Fibroblast of skin of abdomen (primary cell): ENCODE measurements at regions not wholly inside any gene's neighbourhood (a gene's known extent, or its start where the extent isn't known, plus 50 kb on each side); places are given as distances from the start of the nearest gene placed in this dataset.
"Not testable (repeated sequence)": the region's sequence is repeated elsewhere in the genome, so short reads cannot be mapped to it uniquely, and the experiment has no call there.

Experiments
- DNase-seq: peaks from one replicate; pipeline ENCODE4 v3.0.0-alpha.2; 2013

DNA sequence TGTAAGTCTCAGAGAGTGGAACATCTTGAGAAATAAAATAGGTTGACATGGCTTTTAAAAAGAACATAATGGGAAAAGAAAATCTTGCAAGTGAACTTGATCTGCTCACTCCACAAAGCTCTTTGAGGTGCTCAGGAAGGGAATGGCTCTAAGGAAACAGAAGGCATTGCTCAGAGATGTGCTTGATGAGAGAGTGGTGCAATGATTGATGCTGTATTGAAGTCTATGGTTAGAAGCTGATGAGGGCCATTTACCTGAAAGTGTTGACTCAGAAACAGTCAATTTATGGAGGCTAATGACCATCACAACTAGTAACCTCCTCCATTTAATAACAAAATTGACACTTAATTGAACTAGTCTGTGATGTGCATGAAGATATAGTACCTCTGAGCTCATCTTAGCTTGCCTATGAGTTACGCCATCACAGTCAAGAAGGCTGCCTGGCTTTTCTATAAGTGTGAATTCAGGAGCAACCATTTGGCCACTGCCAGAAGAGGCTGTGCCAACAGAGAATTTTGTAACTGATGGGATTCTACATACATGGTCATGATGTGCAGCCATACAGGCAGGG, 639.1 kb downstream of the JRKL start:
- DNase-seq = no peak

DNA sequence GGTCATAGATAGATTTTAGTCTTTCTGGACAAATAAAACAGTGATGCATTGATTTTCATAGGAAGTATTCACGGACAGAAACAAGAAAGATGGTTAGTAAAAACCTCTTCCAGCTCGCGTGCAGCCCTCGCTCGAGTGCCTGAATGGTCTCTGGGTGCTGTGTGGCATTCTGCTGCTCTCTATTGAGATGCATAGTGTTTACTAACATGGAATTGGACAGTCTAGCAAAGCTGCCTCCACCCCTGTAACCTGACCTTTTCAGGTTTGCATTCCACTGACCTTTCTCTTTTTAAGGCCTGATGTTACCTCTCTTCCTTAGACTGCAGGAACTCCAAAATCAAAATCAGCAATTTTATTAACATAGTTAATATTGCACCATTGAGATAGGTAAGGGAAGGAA, 643.4 kb downstream of the JRKL start:
- no peak for DNase-seq

DNA sequence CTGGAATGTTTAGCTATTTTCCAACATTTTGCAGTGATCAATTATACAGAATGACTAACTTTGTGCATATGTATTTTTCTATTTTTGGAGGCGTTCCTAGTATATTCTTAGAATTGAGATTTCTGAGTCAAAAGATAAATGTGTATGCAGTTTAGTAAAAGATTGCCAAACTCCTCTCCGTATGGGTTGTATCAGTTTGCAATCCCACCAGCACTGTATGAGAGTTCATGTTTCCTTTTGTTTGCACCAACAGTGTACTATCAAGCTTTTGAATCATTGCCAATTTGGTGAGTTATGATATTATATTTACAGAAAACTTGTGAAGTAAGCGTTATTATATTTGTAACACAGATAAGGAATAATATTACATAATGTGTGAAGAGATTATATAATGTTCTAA, 658.7 kb downstream of the JRKL start:
- DNase-seq = no peak

DNA sequence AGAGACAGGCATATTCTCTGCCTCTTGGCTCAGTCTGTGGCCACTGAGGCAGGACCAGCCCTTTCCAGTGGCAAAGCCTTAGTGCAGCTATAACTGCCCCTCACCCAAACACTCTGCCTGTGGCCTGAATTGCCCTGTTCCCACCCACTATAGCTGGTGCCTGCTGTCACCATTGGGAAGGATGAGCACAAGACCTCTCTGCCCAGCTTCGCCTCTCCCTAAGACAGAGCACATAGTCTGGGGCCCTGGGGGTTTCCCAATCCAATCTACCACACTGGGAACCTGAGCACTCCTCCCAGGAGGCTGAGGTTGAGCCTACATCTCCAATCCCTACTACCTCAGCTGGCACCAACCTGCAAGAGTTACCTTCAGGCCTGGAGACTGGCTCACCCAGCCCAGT, 670.4 kb downstream of the JRKL start:
- DNase-seq = no peak

DNA sequence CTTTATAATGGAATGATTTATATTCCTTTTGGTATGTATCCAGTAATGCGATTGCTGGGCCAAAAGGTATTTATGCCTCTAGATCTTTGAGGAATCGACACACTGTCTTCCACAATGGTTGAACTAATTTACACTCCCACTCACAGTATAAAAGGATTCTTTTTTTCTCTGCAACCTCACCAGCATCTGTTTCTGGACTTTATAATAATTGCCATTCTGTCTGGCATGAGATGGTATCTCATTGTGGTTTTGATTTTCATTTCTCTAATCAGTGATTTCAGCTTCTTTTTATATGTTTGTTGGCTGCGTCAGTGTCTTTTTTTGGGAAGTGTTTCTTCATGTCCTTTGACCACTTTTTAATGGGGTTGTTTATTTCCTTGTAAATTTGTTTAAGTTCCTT, 679.3 kb downstream of the JRKL start:
- no peak for DNase-seq

DNA sequence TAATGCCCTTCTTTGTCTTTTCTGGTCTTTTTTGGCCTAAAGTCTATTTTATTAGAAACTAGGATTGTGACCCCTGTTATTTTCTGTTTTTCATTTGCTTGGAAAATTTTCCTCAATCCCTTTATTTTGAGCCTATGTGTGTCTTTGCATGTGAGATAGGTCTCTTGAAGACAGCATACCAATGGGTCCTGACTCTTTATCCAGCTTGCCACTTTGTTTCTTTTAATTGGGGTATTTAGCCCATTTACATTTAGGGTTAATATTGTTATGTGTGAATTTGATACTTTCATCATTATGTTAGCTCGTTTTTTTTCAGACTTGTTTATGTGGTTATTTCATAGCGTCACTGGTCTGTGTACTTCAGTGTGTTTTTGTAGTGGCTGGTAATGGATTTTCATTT, 682.6 kb downstream of the JRKL start:
- no peak for DNase-seq

DNA sequence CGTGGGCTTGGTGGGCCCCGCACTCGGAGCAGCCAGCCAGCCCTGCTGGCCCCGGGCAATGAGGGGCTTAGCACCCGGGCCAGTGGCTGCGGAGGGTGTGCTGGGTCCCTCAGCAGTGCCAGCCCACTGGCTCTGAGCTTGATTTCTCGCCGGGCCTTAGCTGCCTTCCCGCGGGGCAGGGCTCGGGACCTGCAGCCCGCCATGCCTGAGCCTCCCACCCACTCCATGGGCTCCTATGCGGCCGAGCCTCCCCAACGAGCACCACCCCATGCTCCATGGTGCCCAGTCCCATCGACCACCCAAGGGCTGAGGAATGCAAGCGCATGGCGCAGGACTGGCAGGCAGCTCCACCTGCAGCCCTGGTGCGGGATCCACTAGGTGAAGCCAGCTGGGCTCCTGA, 686.9 kb downstream of the JRKL start:
- not testable (repeated sequence) for DNase-seq

DNA sequence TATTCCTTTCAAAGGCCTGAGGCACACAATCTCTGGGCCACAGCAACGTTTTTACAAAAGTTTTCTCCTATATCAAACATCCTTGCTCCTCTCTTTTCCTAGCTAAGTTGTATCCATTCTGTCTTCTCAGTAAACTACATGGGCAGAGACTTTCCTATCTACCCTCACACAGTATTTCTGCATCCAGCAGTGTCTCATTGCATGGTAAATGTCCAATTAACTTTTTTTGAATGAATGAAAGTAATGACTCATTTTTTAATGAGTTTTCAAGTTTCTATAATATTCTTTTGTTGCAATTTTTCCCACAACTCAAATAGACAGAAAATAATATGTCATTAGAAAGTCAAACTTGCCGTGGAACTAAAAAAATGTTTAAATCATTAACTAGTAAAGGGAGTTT, 688.6 kb downstream of the JRKL start:
- no peak for DNase-seq

DNA sequence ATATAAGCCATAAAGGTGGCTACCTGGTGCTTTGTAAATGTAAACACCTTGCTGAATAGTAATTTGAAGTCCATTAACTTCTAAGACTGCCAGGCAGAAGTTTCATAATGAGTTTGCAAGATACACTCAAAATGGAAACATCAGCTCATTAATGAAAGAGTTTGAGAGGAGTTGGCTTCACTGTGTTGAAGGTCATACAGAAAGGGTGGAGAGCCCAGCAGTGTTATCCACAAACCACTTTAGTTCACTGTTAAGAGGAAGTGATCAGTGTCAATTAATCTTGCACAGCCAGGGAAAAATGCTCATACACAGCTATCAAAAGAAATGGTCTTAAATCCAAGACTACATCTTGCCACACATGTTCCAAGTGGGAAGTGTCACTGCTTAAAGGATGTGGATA, 689.4 kb downstream of the JRKL start:
- no peak for DNase-seq

DNA sequence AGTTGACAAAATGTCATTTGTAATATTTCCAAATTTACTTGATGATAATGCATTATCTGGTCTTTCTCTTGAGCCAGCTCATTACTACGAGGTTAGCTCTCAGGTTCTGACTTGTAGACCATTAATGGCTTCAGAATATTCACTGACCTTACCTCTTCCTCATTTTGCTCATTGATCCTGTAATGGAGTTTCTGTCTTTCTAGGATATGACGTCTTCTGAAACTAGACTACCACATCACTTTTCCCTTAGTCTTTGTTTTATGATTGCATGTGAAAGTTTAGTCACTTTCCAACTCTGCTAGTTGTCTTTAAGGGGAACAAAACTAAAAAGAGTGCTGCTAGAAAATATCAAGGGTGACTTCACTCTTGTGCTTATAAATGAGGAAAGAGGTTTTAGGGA, 697.6 kb downstream of the JRKL start:
- no peak for DNase-seq

DNA sequence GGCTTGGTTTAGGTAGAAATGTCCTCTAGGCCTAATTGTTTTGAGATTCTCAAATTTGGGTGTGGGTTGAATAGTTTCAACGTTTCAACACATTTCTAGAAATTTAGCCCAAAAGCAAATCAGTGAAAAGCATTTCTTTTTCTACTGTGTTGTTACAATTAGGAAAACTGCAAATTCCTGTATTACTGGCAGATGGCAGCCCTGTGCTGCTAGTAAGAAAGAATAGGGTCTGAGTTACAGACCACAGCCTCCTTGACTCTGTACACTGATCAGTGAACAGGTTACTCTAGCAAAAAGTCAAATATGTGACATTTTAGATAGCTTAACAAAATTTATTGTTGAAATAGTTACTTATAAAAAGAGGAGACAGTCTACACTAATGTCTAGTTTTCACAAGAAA, 703.0 kb downstream of the JRKL start:
- DNase-seq = no peak

DNA sequence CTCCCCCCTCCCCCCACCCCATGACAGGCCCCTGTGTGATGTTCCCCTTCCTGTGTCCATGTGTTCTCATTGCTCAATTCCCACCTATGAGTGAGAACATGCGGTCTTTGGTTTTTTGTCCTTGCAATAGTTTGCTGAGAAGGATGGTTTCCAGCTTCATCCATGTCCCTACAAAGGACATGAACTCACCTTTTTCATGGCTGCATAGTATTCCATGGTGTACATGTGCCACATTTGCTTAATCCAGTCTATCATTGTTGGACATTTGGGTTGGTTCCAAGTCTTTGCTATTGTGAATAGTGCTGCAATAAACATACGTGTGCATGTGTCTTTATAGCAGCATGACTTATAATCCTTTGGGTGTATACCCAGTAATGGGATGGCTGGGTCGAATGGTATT, 712.4 kb downstream of the JRKL start:
- DNase-seq = not testable (repeated sequence)

DNA sequence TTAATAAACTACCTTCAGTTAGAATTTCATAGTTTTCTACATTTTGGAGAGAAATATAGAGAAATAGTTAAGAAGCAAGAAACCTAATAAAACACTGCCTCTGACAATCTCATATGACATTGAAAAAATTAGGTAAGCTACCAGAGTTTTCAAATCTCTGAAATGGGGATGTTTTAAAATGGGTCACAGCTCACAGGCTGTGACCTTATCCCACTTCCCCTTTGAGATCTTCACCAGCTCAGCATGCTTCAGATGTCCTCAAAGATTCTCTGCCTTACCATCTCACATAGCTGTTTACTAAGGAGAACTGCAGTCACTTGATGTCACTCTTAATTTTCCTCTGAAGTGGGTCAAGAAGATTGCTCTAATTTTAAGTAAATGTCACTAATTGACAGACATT, 717.8 kb downstream of the JRKL start:
- no peak for DNase-seq

DNA sequence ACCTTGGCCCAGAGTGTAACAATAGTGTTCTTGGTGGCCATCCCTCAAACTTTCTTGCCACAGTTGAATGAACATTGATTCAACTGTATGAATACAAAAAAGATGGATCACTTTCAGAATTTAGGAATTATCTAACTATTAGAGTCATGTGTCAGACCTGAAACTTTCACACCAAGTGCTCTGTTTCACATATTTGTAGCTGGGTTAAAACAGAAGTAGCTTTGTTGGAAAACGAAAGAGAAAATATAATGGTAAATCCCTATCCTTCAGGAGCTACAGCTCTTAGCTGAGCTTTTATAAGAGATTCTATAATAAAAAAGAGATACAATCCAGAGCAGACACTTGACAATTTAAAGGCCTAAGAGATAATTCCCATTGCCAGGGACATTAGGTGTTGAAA, 719.3 kb downstream of the JRKL start:
- no peak for DNase-seq

DNA sequence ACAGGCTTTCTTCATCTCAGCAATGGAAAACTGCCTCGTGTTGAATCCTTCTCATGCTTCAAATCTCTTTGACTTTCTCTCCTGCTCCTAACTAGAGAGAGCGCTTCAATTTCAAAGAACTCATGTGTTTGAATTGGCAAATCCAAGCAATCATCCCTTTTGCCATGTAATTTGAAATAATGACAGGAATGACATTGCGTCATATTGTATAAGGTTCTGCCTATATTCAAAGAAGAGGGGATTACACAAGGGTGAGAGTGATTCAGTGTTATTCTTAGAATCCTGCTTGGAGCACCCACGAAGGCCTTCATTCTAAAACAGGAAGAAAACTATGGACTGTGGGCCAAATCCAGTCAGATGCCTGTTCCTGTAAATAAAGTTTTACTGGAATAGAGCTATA, 720.6 kb downstream of the JRKL start:
- DNase-seq = no peak

DNA sequence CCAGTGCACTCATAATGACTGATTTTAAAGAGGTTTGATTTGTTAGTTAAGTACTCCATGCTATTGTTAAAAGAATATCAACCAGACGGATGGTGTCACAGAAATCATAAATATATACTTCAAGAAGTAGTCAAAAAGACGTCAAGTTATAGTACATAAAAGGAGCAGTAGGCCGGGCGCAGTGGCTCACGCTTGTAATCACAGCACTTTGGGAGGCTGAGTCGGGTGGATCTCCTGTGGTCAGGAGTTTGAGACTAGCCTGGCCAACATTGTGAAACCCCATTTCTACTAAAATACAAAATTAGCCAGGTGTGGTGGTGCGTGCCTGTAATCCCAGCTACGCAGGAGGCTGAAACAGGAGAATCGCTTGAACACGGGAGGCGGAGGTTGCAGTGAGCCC, 721.7 kb downstream of the JRKL start:
- no peak for DNase-seq

DNA sequence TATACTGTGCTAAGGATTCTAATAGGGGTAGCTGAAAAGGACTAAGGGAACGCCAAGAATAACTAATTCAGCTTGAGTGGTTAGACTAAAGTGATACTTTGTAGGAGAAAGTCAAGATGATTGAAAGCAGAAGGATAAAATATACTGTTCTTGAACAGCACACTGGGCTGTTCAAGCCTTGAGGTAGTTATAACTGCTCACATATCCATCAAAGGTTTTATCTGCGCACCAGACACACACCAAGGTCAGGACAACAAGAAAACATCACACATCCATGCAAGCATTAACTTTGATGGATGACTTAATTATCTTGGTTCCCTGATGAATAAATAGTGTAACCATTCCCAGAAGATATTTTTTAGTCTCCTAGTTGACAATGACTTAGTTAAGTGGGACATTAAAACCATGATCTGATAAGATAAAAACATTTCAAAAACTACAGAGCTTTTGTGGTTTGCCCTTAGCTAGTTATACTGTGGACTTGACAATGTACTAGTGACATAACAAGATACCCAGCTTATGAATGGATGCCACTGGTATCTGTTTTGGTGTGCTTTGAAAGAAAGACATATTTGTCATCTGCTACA, 728.9 kb downstream of the JRKL start:
- DNase-seq = no peak

DNA sequence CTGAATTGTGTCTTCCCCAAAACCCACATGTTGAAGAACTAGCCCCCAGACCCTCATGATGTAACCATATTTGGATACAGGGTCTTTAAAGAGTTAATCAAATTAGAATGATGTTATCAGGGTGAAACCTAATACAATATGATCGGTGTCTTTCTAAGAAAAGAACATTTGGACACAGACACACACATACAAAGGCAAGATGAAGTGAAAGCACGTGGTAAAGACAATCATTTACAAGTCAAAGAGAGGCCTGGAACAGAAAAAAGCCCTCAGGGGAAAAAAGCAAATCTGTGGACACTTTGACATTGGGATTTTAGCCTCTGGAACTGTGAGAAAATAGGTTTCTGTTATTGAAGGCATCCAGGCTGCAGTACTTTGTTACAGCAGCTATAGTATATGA, 733.4 kb downstream of the JRKL start:
- DNase-seq = no peak

DNA sequence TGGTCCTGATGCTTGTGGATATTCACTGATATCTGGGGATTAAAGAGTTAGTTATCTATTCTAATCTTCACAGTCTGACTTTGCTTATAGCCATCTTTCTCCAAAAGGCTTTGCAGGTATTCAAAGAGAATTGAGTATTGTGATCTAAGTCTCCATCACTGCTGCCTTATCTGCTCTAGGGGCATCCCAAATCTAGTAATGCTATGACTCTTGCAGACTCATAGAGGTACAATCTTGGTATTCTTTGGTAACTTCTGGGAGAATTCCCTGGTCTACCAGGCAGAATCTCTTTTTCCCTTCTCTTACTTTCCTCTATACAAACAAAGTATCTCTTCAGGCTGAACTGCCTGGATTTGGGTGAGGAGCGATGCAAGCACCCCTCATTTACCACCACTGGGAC, 746.3 kb downstream of the JRKL start:
- DNase-seq = no peak

DNA sequence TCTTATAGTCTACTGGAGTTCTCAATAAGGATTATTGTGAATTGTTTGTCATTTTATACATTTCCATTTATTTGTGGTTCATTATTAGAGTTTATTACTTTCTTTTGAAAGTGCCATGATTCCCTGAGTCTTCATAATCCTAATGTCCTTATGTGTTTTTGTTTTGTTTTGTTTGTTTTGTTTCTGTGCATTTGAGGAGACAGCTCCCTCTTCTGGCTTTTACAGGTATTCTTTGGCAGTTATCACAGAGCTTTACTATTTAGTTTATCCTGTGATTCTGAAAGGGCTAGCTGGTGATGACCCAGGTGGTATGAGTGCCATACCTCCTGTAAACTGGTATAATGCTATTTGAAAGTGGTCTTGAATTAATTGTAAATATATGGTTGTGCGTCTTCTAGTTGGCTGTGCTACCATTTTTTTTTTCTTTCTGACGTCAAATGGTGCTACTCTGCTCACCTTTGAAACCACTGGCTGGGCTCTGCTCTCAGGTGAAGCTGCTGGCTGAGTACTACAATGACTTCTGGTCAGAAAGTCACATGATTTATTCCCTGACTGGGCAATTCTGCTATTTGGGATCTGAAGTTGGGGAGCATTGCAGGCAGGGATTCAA, 751.2 kb downstream of the JRKL start:
- DNase-seq = no peak

DNA sequence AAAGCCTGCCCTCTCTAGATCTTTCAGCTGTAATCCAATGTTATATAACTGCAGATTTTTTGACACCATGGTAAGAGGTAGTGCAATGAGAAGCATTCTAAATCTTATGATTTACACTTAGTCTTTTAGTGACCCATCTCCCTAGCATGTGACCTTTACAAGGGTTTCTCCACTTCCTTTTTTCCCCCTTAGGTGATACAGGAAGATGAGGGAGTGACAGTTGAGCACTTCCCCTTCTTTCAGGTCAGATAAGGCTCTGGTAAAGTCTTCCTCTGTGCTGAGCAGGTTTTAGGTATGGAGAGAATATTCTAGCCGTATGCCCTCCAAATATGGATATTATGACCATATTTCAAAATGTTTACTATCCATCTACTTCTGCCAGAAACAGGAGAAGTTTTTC, 753.6 kb downstream of the JRKL start:
- DNase-seq = no peak

DNA sequence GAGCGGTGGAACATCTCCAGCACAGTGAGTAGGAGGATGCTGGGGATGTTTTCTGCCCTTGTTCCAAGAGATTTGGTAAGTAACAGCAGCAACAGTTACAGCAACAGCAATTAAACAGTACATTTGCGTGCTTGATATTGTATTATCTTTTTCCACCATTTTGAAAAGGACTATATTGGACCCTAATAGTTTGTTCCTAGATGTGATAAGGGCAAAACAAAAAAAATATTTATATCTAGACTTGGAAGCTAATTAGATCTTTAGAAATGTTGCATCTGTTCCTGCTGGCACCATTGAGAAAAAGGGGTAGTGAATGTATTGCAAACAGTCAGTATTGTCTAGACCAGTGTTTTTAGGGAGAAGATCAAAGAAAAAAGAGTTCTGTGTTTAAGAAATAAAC, 759.9 kb downstream of the JRKL start:
- no peak for DNase-seq

DNA sequence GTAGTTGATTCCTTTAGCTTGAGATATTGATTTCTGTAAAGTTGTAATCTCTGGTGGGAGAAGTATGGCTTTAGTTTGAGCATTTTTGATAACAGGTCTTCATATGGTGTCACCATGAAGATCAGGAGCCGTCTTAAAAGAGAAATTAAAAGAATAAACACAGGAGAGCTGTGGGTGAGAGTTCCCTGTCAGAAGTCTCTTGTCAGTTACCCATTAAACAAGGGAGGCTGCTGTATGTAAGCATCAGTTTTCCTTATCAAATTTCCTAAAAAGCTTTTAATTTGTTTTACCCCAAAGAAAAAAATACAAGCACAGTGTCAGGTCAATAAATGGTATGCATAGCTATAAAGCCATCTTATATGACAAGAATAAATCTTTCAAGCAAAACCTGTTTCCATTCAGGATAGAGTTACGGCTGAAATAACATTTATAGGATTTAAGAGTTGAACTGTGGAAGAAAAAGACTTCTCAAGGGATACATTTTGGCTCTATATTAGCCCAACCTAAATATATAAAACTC, 767.5 kb downstream of the JRKL start:
- DNase-seq = no peak

DNA sequence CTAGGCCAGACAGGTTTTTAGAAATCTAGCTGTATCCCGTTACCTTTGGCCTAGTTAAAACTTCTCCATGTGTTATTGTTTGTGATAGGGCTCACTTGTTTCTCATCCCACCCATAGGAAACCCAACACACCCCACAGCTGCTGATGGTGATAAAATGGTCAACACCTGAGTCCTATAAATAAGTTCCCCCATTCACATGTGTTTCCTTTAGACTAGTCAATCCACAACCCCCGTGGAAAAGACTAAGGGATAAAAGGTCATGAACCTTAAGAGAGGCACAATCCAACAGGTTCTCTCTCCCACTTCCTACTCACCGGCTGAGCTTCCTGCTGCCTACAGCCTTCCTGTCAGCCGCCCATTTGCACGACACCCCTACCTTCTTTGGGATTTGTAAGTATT, 768.4 kb downstream of the JRKL start:
- no peak for DNase-seq
